HK-2 (cell line): ENCODE measurements at regions not wholly inside any gene's neighbourhood (a gene's known extent, or its start where the extent isn't known, plus 50 kb on each side); places are given as distances from the start of the nearest gene placed in this dataset.
"Not testable (repeated sequence)": the region's sequence is repeated elsewhere in the genome, so short reads cannot be mapped to it uniquely, and the experiment has no call there.

ENCODE experiments used
- DNase-seq: peaks from one replicate; pipeline ENCODE4 v3.0.0-alpha.2; 2018; ENCODE audit not compliant: unreplicated experiment

- DNase-seq: no peak
Observed at GRCh38 chr10:8280946-8281345, 226.5 kb downstream of the GATA3 start.

- DNase-seq: no peak
Observed at GRCh38 chr10:8282340-8282739, 227.9 kb downstream of the GATA3 start.

- DNase-seq: no peak
Observed at GRCh38 chr10:8283166-8283905, 228.8 kb downstream of the GATA3 start.

- no peak for DNase-seq
Observed at GRCh38 chr10:8283986-8284385, 229.5 kb downstream of the GATA3 start.

GRCh38 chr10:8285970-8286369 is 231.5 kb downstream of the GATA3 start:
- not testable (repeated sequence) for DNase-seq

GRCh38 chr10:8288600-8288999 is 234.1 kb downstream of the GATA3 start:
- no peak for DNase-seq

- DNase-seq: no peak
Observed at GRCh38 chr10:8289186-8289924, 234.9 kb downstream of the GATA3 start.

- DNase-seq: no peak
Observed at GRCh38 chr10:8294779-8295178, 240.3 kb downstream of the GATA3 start.

- DNase-seq: no peak
Observed at GRCh38 chr10:8295311-8295710, 240.8 kb downstream of the GATA3 start.

- DNase-seq: no peak
Observed at GRCh38 chr10:8296090-8296733, 241.7 kb downstream of the GATA3 start.

GRCh38 chr10:8296734-8297101 is 242.2 kb downstream of the GATA3 start:
- DNase-seq: no peak

- DNase-seq: no peak
Observed at GRCh38 chr10:8297107-8297506, 242.6 kb downstream of the GATA3 start.

GRCh38 chr10:8297959-8298358 is 243.5 kb downstream of the GATA3 start:
- no peak for DNase-seq

GRCh38 chr10:8298896-8299570 is 244.5 kb downstream of the GATA3 start:
- no peak for DNase-seq

- DNase-seq: no peak
Observed at GRCh38 chr10:8300925-8301324, 246.4 kb downstream of the GATA3 start.

- no peak for DNase-seq
Observed at GRCh38 chr10:8301333-8301732, 246.8 kb downstream of the GATA3 start.

- DNase-seq: no peak
Observed at GRCh38 chr10:8301831-8302230, 247.3 kb downstream of the GATA3 start.

GRCh38 chr10:8302565-8302964 is 248.1 kb downstream of the GATA3 start:
- DNase-seq: no peak

- DNase-seq: no peak
Observed at GRCh38 chr10:8304861-8305260, 250.4 kb downstream of the GATA3 start.

- no peak for DNase-seq
Observed at GRCh38 chr10:8305876-8306652, 251.6 kb downstream of the GATA3 start.

- DNase-seq: no peak
Observed at GRCh38 chr10:8306685-8307364, 252.3 kb downstream of the GATA3 start.
